ENCODE measurements at regions not wholly inside any gene's neighbourhood (a gene's known extent, or its start where the extent isn't known, plus 50 kb on each side); places are given as distances from the start of the nearest gene placed in this dataset.

DNA sequence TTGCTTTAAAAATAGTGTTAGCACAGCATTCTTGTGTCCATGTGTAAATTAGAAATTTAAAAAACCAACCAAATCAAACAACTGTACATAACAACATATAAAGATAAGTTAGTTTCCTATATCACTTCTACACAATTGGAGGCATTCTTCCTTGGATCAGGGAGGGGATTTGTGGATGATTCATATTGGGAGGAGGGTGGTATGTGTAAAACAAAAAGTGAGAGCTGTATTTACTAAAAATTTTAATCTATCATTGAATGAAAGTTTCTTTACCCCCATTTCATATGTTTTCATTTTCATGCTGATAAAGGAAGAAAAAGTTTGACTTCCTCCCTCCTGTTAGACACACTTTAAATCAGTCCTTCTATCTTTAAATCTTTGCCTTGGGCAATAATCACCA is 325.0 kb downstream of the SATB1 start:
- TF ChIP-seq, protein P1, sequence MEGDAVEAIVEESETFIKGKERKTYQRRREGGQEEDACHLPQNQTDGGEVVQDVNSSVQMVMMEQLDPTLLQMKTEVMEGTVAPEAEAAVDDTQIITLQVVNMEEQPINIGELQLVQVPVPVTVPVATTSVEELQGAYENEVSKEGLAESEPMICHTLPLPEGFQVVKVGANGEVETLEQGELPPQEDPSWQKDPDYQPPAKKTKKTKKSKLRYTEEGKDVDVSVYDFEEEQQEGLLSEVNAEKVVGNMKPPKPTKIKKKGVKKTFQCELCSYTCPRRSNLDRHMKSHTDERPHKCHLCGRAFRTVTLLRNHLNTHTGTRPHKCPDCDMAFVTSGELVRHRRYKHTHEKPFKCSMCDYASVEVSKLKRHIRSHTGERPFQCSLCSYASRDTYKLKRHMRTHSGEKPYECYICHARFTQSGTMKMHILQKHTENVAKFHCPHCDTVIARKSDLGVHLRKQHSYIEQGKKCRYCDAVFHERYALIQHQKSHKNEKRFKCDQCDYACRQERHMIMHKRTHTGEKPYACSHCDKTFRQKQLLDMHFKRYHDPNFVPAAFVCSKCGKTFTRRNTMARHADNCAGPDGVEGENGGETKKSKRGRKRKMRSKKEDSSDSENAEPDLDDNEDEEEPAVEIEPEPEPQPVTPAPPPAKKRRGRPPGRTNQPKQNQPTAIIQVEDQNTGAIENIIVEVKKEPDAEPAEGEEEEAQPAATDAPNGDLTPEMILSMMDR (IDR thresholded peaks at IDR 0.05) = no peak
- TF ChIP-seq, protein P2, sequence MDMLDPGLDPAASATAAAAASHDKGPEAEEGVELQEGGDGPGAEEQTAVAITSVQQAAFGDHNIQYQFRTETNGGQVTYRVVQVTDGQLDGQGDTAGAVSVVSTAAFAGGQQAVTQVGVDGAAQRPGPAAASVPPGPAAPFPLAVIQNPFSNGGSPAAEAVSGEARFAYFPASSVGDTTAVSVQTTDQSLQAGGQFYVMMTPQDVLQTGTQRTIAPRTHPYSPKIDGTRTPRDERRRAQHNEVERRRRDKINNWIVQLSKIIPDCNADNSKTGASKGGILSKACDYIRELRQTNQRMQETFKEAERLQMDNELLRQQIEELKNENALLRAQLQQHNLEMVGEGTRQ (IDR thresholded peaks at IDR 0.05; ENCODE audit: borderline replicate concordance, low read depth, low read length) = no peak
- TF ChIP-seq, protein P3, sequence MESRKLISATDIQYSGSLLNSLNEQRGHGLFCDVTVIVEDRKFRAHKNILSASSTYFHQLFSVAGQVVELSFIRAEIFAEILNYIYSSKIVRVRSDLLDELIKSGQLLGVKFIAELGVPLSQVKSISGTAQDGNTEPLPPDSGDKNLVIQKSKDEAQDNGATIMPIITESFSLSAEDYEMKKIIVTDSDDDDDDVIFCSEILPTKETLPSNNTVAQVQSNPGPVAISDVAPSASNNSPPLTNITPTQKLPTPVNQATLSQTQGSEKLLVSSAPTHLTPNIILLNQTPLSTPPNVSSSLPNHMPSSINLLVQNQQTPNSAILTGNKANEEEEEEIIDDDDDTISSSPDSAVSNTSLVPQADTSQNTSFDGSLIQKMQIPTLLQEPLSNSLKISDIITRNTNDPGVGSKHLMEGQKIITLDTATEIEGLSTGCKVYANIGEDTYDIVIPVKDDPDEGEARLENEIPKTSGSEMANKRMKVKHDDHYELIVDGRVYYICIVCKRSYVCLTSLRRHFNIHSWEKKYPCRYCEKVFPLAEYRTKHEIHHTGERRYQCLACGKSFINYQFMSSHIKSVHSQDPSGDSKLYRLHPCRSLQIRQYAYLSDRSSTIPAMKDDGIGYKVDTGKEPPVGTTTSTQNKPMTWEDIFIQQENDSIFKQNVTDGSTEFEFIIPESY (IDR thresholded peaks at IDR 0.05; ENCODE audit: borderline replicate concordance, low read depth) = no peak
- TF ChIP-seq RAD21 (IDR thresholded peaks at IDR 0.05; ENCODE audit: low read length) = no peak
- TF ChIP-seq, protein P4, sequence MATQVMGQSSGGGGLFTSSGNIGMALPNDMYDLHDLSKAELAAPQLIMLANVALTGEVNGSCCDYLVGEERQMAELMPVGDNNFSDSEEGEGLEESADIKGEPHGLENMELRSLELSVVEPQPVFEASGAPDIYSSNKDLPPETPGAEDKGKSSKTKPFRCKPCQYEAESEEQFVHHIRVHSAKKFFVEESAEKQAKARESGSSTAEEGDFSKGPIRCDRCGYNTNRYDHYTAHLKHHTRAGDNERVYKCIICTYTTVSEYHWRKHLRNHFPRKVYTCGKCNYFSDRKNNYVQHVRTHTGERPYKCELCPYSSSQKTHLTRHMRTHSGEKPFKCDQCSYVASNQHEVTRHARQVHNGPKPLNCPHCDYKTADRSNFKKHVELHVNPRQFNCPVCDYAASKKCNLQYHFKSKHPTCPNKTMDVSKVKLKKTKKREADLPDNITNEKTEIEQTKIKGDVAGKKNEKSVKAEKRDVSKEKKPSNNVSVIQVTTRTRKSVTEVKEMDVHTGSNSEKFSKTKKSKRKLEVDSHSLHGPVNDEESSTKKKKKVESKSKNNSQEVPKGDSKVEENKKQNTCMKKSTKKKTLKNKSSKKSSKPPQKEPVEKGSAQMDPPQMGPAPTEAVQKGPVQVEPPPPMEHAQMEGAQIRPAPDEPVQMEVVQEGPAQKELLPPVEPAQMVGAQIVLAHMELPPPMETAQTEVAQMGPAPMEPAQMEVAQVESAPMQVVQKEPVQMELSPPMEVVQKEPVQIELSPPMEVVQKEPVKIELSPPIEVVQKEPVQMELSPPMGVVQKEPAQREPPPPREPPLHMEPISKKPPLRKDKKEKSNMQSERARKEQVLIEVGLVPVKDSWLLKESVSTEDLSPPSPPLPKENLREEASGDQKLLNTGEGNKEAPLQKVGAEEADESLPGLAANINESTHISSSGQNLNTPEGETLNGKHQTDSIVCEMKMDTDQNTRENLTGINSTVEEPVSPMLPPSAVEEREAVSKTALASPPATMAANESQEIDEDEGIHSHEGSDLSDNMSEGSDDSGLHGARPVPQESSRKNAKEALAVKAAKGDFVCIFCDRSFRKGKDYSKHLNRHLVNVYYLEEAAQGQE (IDR thresholded peaks at IDR 0.05; ENCODE audit: low read depth, low read length) = no peak

All from SK-N-SH (cell line).